Central memory CD8-positive, alpha-beta T cell (primary cell): ENCODE measurements at regions not wholly inside any gene's neighbourhood (a gene's known extent, or its start where the extent isn't known, plus 50 kb on each side); places are given as distances from the start of the nearest gene placed in this dataset.

Experiments
- ATAC-seq: fragments of 150-1000 bp; cut with Tn5 transposase; replicated peaks from 2 replicates; pipeline ENCODE4 v1.10.0; 2022; ENCODE audit warnings: mild to moderate bottlenecking, moderate FRiP score, moderate number of reproducible peaks; ENCODE audit not compliant: poor library complexity, severe bottlenecking; ENCODE audit errors: extremely low read depth
- DNase-seq, 2 donors: peaks; one replicate each; pipeline ENCODE4 v3.0.0; 2021; ENCODE audit warnings: low spot score in 2 of 2
- H3K27ac Mint-ChIP-seq: one replicate; pipeline ENCODE4 v1.8.0; 2022; ENCODE audit warnings: low read depth, mild to moderate bottlenecking, moderate library complexity, mixed read lengths
- H3K27me3 Mint-ChIP-seq: one replicate; pipeline ENCODE4 v1.8.0; 2022; ENCODE audit warnings: mixed read lengths
- H3K36me3 Mint-ChIP-seq: one replicate; pipeline ENCODE4 v1.8.0; 2022; ENCODE audit warnings: mild to moderate bottlenecking, moderate library complexity, mixed read lengths; ENCODE audit not compliant: insufficient read depth
- H3K4me1 Mint-ChIP-seq: one replicate; pipeline ENCODE4 v1.8.0; 2022; ENCODE audit warnings: mixed read lengths
- H3K4me3 Mint-ChIP-seq: one replicate; pipeline ENCODE4 v1.8.0; 2022; ENCODE audit warnings: mild to moderate bottlenecking, moderate library complexity, mixed read lengths
- H3K9me3 Mint-ChIP-seq: one replicate; pipeline ENCODE4 v1.8.0; 2022; ENCODE audit warnings: mixed read lengths

DNA sequence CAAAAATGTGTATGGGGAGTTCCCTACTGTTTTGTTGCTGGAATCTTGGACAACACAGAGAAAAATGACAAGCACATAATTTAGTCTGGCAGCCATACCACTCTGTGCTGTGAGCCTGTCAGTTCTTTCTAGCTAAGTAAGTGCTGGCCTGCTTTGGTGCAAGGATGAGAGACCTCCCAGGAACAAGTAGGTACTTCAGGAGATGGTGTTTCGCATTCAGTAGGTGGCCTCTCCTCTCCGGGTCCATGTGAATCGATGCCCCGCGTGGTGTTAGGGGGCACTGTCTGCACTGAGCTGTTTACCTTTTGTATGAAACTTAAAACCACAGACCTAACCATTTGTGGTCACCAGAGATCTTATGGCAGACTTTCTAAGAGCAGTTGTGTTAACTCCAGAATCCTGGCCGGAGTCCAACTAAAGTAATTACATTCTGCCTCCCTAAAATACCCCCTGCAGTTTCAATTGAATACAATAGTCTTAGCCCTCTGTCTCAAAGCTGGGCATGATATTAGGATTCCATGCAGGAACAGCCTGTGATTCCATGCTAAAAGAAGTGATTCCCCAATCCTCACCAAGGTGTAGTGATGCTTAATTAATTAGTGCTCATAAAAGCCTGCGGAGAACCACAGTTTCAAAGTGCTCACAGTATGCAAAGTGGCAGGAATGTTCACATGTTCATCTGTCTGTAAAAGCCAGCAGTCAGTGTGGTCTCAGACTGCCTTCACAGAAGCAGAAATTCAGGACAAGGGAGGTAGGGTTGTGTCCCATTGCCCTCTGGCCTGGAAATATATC is 64.2 kb downstream of the LLPH start:
- H3K9me3 Mint-ChIP-seq = no peaks in the 10 kb centered on the region
- ATAC-seq = peak; percentile 60
- H3K27ac Mint-ChIP-seq = no peak overlapping the region
- no peak for DNase-seq
- peaks cover 13% of the 10 kb centered on the region for H3K4me1 Mint-ChIP-seq
- H3K27me3 Mint-ChIP-seq = peaks cover 27% of the 10 kb centered on the region
- H3K36me3 Mint-ChIP-seq = no peaks in the 10 kb centered on the region
- H3K4me3 Mint-ChIP-seq = no peak overlapping the region

DNA sequence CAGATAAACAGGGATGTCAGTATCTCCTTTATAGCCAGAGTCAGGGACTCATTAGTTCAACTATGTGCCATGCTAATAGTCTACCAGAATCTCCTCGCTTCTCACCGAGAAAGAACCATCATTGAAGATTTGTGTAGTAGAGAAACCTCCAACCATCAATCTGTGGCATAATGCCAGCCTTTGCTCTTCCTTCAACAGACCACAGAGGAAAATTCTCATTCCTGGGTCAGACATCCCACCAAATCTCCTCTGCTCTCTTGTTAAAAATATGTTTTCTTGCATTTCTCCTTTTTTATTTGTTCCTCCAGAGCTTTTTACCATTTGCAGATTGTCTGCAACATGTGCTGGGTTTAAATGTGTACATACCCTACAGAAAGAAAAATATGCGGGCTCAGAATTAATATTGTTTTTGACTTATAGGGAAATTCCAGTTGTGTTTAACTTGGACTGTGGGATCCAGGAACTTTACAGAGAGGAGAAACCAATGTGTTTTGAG is 64.9 kb downstream of the LLPH start:
- H3K36me3 Mint-ChIP-seq = no peaks in the 10 kb centered on the region
- H3K27ac Mint-ChIP-seq = no peak overlapping the region
- DNase-seq = no peak

DNA sequence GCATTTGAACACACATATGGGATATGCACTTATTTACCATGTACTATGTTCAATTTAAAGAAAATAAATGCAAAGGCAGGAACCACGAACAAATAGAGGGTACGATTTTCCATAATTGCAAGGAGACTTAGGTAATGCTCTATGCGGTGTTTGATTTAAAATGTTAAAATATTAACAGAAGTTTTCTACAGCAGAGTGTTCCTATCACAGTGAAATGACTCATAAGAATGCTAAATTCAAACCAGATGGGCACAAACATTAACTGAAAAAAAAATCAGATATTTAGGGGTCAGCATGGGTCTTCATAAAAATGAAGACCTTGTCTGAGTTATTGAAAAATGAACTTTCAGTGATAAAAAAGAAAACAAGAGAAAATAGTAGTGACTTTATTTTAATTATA is 65.4 kb downstream of the LLPH start:
- Mint-ChIP-seq H3K4me3 (no peak overlapping the region), H3K36me3 (no peaks in the 10 kb centered on the region), H3K27me3 (peaks cover 33% of the 10 kb centered on the region), H3K9me3 (no peaks in the 10 kb centered on the region), H3K27ac (no peak overlapping the region), H3K4me1 (peaks cover 13% of the 10 kb centered on the region)
- ATAC-seq (no peak), DNase-seq (no peak)

More for the DNA sequence above, 64.9 kb downstream of the LLPH start:
- no peak for ATAC-seq
- Mint-ChIP-seq H3K9me3 (no peaks in the 10 kb centered on the region), H3K4me3 (no peak overlapping the region), H3K4me1 (peaks cover 13% of the 10 kb centered on the region), H3K27me3 (peaks cover 28% of the 10 kb centered on the region)

DNA sequence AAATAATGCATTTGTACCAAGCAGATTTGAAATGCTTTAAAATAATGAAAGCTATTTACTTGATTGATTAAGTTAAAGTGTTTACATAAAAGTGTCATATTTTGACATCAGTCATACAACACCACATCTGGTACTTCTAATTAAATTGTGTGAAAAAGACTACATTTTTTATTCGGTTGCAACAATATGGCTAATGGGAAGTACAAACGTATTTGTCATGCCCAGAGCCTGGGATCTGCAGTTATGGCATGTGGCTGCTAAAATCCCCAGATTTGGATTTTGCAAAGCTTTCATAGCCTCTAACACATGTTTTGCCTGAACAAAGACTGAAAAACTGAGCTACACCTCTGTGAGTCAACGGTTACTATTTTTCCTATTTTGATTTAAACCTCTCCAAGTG is 66.6 kb downstream of the LLPH start:
- peaks cover 13% of the 10 kb centered on the region for H3K4me1 Mint-ChIP-seq
- H3K27ac Mint-ChIP-seq = no peak overlapping the region
- no peaks in the 10 kb centered on the region for H3K9me3 Mint-ChIP-seq
- no peak for DNase-seq
- ATAC-seq = no peak
- H3K27me3 Mint-ChIP-seq = peaks cover 45% of the 10 kb centered on the region
- no peaks in the 10 kb centered on the region for H3K36me3 Mint-ChIP-seq
- no peak overlapping the region for H3K4me3 Mint-ChIP-seq

DNA sequence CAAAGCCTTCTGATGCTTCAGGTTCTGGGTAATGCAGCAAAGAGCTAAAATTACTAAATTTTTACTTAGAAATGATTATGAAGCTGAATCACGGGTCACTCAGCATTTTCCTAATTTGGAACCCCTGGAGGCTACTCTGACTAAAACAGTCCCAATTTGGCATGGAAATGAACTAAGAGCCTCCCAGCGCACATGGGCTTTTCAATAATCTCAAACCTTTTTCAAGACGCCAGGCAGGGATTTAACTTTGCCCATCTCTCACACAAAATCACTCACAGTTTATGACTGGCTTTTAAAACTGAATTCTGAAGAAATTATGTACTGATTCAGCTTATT is 68.3 kb downstream of the LLPH start:
- no peak for DNase-seq
- Mint-ChIP-seq H3K4me1 (peaks cover 13% of the 10 kb centered on the region), H3K27ac (no peak overlapping the region), H3K27me3 (peaks cover 45% of the 10 kb centered on the region), H3K36me3 (no peaks in the 10 kb centered on the region), H3K9me3 (no peaks in the 10 kb centered on the region), H3K4me3 (no peak overlapping the region)
- no peak for ATAC-seq

DNA sequence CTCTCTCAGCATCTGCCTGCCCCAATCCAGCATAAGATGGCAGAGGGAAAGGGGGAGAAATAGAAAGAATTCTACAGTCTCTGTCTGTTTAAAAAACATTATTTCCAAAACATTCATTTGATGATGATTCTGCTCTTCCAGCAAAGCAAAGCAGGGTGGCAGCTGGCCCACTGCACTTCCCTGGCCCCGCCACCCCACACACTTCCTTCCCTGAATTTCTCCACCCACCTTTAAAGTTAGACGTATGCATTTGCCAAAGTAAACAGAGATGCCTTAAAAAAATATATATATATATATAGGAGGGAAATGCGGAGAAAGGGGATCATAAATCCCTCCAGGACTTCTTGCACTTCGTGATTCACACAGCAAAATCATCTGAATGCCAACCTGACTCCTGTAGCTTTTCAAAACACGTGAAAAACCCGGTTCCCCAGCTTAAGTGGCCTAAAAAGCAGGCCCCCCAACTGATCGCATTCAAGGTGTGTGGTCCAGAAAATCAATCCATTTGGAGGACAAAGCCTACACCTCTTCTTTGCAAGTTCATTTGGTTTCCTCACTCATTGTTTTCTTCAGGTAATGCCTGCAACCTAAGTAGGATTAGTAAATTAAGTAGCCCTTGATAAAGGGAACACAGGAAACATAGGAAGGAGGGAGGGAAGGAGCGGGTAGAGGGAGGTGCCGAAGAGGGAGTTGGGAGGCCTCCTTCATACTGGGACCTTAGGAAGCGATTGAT is 68.8 kb downstream of the LLPH start:
- Mint-ChIP-seq H3K4me1 (peaks cover 8% of the 10 kb centered on the region), H3K27me3 (peaks cover 45% of the 10 kb centered on the region), H3K27ac (no peak overlapping the region), H3K9me3 (no peaks in the 10 kb centered on the region), H3K4me3 (no peak overlapping the region), H3K36me3 (no peaks in the 10 kb centered on the region)
- ATAC-seq = no peak
- DNase-seq = no peak

DNA sequence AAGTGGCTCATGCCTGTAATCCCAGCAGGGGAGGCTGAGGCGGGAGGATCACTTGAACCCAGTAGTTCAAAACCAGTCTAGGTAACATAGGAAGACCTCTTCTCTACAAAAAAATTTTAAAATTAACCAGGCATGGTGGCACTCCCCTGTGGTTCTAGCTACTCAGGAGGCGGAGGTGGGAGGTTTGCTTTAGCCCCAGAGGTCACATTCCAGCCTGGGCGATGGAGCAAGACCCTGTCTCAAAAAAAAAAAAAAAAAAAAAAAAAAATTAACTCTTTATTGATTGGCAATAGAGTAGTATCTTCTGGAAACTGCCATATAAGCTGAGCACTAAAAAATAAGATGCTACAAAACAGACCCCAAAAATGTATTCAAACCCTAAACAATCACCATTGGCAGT is 69.5 kb downstream of the LLPH start:
- ATAC-seq (no peak), DNase-seq (no peak)
- Mint-ChIP-seq H3K27me3 (peaks cover 45% of the 10 kb centered on the region), H3K4me1 (peaks cover 2% of the 10 kb centered on the region), H3K4me3 (no peak overlapping the region), H3K36me3 (no peaks in the 10 kb centered on the region), H3K9me3 (no peaks in the 10 kb centered on the region), H3K27ac (no peak overlapping the region)

DNA sequence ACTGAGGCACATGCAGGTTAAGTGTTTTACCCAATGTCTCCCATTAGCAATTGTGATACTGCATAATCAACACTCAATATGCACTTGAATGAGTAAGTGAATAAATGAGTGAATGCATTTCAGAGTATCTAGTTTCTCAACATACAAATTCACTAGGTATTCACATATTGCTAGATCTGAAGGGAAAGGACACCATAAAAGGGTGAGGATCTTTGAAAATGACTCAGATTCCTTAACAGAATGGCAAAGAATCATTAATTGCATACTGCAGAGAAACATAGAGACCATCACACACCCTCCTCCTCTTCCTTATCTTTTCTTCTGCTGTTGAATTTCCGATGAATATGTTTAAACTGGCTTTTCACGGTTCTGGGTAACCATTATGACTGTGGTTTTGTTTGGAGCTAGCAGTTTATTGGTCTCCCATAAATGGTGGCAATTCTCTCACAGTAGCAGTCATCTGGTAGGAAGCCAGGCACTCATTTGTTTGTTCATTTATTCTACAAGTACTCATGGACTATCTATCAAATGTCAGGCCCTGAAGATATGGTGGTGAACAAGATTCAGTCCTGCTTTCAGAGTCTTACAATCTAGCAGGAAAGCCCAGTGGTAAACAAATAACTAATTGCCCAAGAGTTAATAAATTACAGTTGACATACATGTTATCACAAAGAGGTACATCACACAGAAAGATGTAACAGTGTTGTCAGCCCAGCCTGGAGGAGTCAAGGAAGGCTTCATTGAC is 70.2 kb downstream of the LLPH start:
- Mint-ChIP-seq H3K36me3 (no peaks in the 10 kb centered on the region), H3K4me1 (no peaks in the 10 kb centered on the region), H3K4me3 (no peak overlapping the region), H3K9me3 (no peaks in the 10 kb centered on the region), H3K27me3 (peaks cover 43% of the 10 kb centered on the region), H3K27ac (no peak overlapping the region)
- ATAC-seq (no peak), DNase-seq (no peak)

DNA sequence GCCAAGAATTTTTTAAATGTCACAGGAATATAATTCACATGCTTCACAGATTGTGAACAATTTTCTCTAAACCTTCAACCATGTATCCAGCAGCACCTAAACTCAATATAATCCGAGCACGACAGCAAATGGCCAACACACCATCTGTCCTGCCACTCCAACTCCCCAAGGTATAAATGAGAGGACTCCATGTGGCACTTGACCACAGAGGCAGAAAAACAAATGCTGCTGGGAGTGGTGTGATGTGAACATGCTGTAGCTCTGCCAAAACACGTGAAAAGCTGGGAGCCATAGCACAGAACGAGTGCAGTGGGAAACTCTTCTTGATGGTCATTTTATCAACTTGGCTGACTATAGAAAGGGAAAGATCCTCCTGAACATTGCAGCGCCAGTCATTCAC is 70.9 kb downstream of the LLPH start:
- Mint-ChIP-seq H3K27ac (no peak overlapping the region), H3K27me3 (peaks cover 40% of the 10 kb centered on the region), H3K9me3 (no peaks in the 10 kb centered on the region), H3K36me3 (no peaks in the 10 kb centered on the region), H3K4me3 (no peak overlapping the region), H3K4me1 (no peaks in the 10 kb centered on the region)
- ATAC-seq (no peak), DNase-seq (no peak)

DNA sequence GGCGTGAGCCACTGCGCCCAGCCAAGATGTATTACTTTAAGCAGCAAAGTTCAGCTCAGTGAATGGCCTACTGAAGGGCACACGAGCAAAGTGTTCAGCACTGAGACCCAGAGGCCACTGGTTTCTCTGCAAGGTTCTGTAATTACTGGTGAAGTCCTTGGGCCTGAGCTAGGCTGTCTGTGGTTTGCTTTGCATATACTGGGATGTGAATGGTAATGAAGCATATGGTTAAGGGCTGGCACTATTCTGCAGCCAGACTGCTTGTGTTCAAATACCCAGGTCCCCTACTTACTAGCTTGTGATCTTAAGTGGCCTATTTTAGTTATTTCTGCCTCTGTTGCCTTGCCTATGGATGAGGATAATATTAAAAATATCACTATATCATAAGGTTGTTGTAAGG is 72.0 kb downstream of the LLPH start:
- Mint-ChIP-seq H3K36me3 (no peaks in the 10 kb centered on the region), H3K4me3 (no peak overlapping the region), H3K27ac (no peak overlapping the region), H3K4me1 (no peaks in the 10 kb centered on the region), H3K27me3 (peaks cover 40% of the 10 kb centered on the region), H3K9me3 (no peaks in the 10 kb centered on the region)
- no peak for ATAC-seq
- DNase-seq = no peak

DNA sequence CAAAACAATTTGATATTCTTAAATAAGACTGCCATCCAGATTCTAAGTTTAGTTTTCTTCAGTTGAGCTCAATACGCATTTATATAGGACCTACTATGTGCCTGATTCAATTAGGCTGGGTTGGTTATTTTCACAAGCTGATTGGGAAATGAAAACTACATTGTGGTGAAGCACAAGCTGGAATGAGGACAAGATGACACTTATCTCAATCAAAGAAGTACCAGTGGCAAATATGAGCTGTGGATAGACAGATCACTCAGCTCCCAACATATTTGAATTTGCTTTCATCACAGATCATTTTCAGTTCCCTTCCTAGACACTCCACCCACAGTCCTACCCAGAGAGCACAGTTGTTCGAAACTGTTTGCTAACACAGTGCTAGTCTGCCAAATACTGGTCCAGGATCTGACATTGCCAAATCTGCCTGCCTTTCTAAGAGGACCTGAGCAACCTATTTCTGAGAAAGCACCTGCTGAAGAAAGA is 74.7 kb downstream of the LLPH start:
- no peak for ATAC-seq
- Mint-ChIP-seq H3K4me3 (no peak overlapping the region), H3K27me3 (peaks cover 38% of the 10 kb centered on the region), H3K9me3 (no peaks in the 10 kb centered on the region), H3K4me1 (no peaks in the 10 kb centered on the region), H3K27ac (no peak overlapping the region), H3K36me3 (no peaks in the 10 kb centered on the region)
- DNase-seq = no peak

DNA sequence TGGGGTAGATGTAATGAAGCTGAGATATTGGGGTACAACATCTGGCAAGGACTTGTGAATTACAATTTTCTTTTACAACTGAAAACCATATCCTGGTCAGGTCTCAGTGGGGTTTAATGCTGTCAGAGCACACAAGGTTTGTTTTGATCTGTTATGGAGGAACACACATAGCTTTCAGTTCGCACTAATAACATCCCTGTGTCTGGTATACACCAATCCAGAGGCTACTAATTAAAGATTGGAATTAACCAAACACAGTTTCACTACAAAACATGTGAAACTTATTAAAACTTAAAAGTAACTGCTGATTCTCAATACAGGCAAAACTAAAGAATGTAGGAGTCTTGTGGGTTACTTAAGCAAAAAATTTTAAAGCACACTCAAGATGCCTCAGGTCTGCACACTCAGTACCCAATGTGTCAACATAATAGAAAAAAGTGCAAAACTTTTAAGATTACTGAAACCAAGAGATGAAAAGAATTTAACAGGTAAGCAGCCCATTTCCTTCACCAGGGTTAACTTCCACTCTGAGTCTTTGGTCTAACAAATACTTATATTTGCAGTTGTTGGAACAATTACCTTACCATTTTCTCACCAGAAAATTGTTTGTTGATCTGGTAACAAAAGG is 77.4 kb downstream of the LLPH start:
- no peaks in the 10 kb centered on the region for H3K9me3 Mint-ChIP-seq
- H3K36me3 Mint-ChIP-seq = no peaks in the 10 kb centered on the region
- no peak overlapping the region for H3K27ac Mint-ChIP-seq
- ATAC-seq (no peak), DNase-seq (no peak)
- no peak overlapping the region for H3K4me3 Mint-ChIP-seq
- peaks cover 29% of the 10 kb centered on the region for H3K27me3 Mint-ChIP-seq
- H3K4me1 Mint-ChIP-seq = no peaks in the 10 kb centered on the region
